ENCODE measurements at regions not wholly inside any gene's neighbourhood (a gene's known extent, or its start where the extent isn't known, plus 50 kb on each side); places are given as distances from the start of the nearest gene placed in this dataset.

GRCh38 chr9:14560194-14560593, 133.0 kb downstream of the ZDHHC21 start:
- H3K4me1 Mint-ChIP-seq (ENCODE audit: low read depth), result no peaks in the 10 kb centered on the region
- H3K36me3 Mint-ChIP-seq (ENCODE audit: low read depth), result no peaks in the 10 kb centered on the region
- H3K27ac Mint-ChIP-seq, result no peak overlapping the region
- intact Hi-C loops (cut with micrococcal nuclease), result no loop called here
- H3K27me3 Mint-ChIP-seq, result no peaks in the 10 kb centered on the region
- H3K9me3 Mint-ChIP-seq, result peaks cover 24% of the 10 kb centered on the region
- H3K4me3 Mint-ChIP-seq, result no peak overlapping the region

- Mint-ChIP-seq H3K4me3 (no peak overlapping the region), H3K27ac (no peak overlapping the region), H3K27me3 (no peaks in the 10 kb centered on the region), H3K36me3 (ENCODE audit: low read depth) (no peaks in the 10 kb centered on the region), H3K9me3 (peaks cover 18% of the 10 kb centered on the region), H3K4me1 (ENCODE audit: low read depth) (no peaks in the 10 kb centered on the region)
- intact Hi-C loops (cut with micrococcal nuclease), result no loop called here
Measured at GRCh38 chr9:14554886-14555285, 138.3 kb downstream of the ZDHHC21 start.

GRCh38 chr9:14547245-14548060, 145.8 kb downstream of the ZDHHC21 start:
- H3K36me3 Mint-ChIP-seq (ENCODE audit: low read depth), result no peaks in the 10 kb centered on the region
- H3K27ac Mint-ChIP-seq, result no peak overlapping the region
- H3K27me3 Mint-ChIP-seq, result no peaks in the 10 kb centered on the region
- no peaks in the 10 kb centered on the region for H3K4me1 Mint-ChIP-seq (ENCODE audit: low read depth)
- intact Hi-C loops (cut with micrococcal nuclease), result no loop called here
- no peaks in the 10 kb centered on the region for H3K9me3 Mint-ChIP-seq
- H3K4me3 Mint-ChIP-seq, result no peak overlapping the region

GRCh38 chr9:14546693-14547092, 146.5 kb downstream of the ZDHHC21 start:
- no peaks in the 10 kb centered on the region for H3K36me3 Mint-ChIP-seq (ENCODE audit: low read depth)
- no peaks in the 10 kb centered on the region for H3K9me3 Mint-ChIP-seq
- intact Hi-C loops (cut with micrococcal nuclease), result no loop called here
- no peaks in the 10 kb centered on the region for H3K27me3 Mint-ChIP-seq
- no peak overlapping the region for H3K27ac Mint-ChIP-seq
- no peaks in the 10 kb centered on the region for H3K4me1 Mint-ChIP-seq (ENCODE audit: low read depth)
- H3K4me3 Mint-ChIP-seq, result no peak overlapping the region

GRCh38 chr9:14542071-14542470, 151.2 kb downstream of the ZDHHC21 start:
- no peak overlapping the region for H3K27ac Mint-ChIP-seq
- intact Hi-C loops (cut with micrococcal nuclease), result no loop called here
- H3K27me3 Mint-ChIP-seq, result no peaks in the 10 kb centered on the region
- H3K4me3 Mint-ChIP-seq, result no peak overlapping the region
- no peaks in the 10 kb centered on the region for H3K4me1 Mint-ChIP-seq (ENCODE audit: low read depth)
- H3K9me3 Mint-ChIP-seq, result no peaks in the 10 kb centered on the region
- no peaks in the 10 kb centered on the region for H3K36me3 Mint-ChIP-seq (ENCODE audit: low read depth)

GRCh38 chr9:14538526-14538925, 154.7 kb downstream of the ZDHHC21 start:
- intact Hi-C loops (cut with micrococcal nuclease), result no loop called here
- no peak overlapping the region for H3K4me3 Mint-ChIP-seq
- H3K9me3 Mint-ChIP-seq, result no peaks in the 10 kb centered on the region
- no peaks in the 10 kb centered on the region for H3K36me3 Mint-ChIP-seq (ENCODE audit: low read depth)
- H3K4me1 Mint-ChIP-seq (ENCODE audit: low read depth), result no peaks in the 10 kb centered on the region
- no peak overlapping the region for H3K27ac Mint-ChIP-seq
- H3K27me3 Mint-ChIP-seq, result no peaks in the 10 kb centered on the region

GRCh38 chr9:14535161-14535955, 157.9 kb downstream of the ZDHHC21 start:
- Mint-ChIP-seq H3K27me3 (no peaks in the 10 kb centered on the region), H3K27ac (no peak overlapping the region), H3K4me1 (ENCODE audit: low read depth) (no peaks in the 10 kb centered on the region), H3K36me3 (ENCODE audit: low read depth) (no peaks in the 10 kb centered on the region), H3K4me3 (no peak overlapping the region), H3K9me3 (no peaks in the 10 kb centered on the region)
- intact Hi-C loops (cut with micrococcal nuclease), result no loop called here

GRCh38 chr9:14533867-14534640, 159.2 kb downstream of the ZDHHC21 start:
- H3K9me3 Mint-ChIP-seq, result no peaks in the 10 kb centered on the region
- no peak overlapping the region for H3K27ac Mint-ChIP-seq
- no peaks in the 10 kb centered on the region for H3K36me3 Mint-ChIP-seq (ENCODE audit: low read depth)
- H3K27me3 Mint-ChIP-seq, result no peaks in the 10 kb centered on the region
- H3K4me3 Mint-ChIP-seq, result no peak overlapping the region
- intact Hi-C loops (cut with micrococcal nuclease), result no loop called here
- H3K4me1 Mint-ChIP-seq (ENCODE audit: low read depth), result no peaks in the 10 kb centered on the region

GRCh38 chr9:14532456-14533115, 160.6 kb downstream of the ZDHHC21 start:
- no peaks in the 10 kb centered on the region for H3K9me3 Mint-ChIP-seq
- no peaks in the 10 kb centered on the region for H3K36me3 Mint-ChIP-seq (ENCODE audit: low read depth)
- intact Hi-C loops (cut with micrococcal nuclease), result no loop called here
- H3K4me1 Mint-ChIP-seq (ENCODE audit: low read depth), result no peaks in the 10 kb centered on the region
- H3K27ac Mint-ChIP-seq, result no peak overlapping the region
- no peak overlapping the region for H3K4me3 Mint-ChIP-seq
- H3K27me3 Mint-ChIP-seq, result no peaks in the 10 kb centered on the region

GRCh38 chr9:14531341-14532269, 161.6 kb downstream of the ZDHHC21 start:
- intact Hi-C loops (cut with micrococcal nuclease), result no loop called here
- no peak overlapping the region for H3K27ac Mint-ChIP-seq
- no peak overlapping the region for H3K4me3 Mint-ChIP-seq
- no peaks in the 10 kb centered on the region for H3K27me3 Mint-ChIP-seq
- no peaks in the 10 kb centered on the region for H3K9me3 Mint-ChIP-seq
- H3K36me3 Mint-ChIP-seq (ENCODE audit: low read depth), result no peaks in the 10 kb centered on the region
- H3K4me1 Mint-ChIP-seq (ENCODE audit: low read depth), result no peaks in the 10 kb centered on the region

GRCh38 chr9:14530841-14531240, 162.4 kb downstream of the ZDHHC21 start:
- H3K27ac Mint-ChIP-seq, result no peak overlapping the region
- H3K27me3 Mint-ChIP-seq, result no peaks in the 10 kb centered on the region
- intact Hi-C loops (cut with micrococcal nuclease), result no loop called here

GRCh38 chr9:14530366-14530765, 162.9 kb downstream of the ZDHHC21 start:
- intact Hi-C loops (cut with micrococcal nuclease), result no loop called here
- H3K4me3 Mint-ChIP-seq, result no peak overlapping the region
- H3K27me3 Mint-ChIP-seq, result no peaks in the 10 kb centered on the region
- no peaks in the 10 kb centered on the region for H3K36me3 Mint-ChIP-seq (ENCODE audit: low read depth)
- no peak overlapping the region for H3K27ac Mint-ChIP-seq
- no peaks in the 10 kb centered on the region for H3K9me3 Mint-ChIP-seq
- no peaks in the 10 kb centered on the region for H3K4me1 Mint-ChIP-seq (ENCODE audit: low read depth)

More at GRCh38 chr9:14530841-14531240, 162.4 kb downstream of the ZDHHC21 start:
- Mint-ChIP-seq H3K9me3 (no peaks in the 10 kb centered on the region), H3K4me3 (no peak overlapping the region), H3K4me1 (ENCODE audit: low read depth) (no peaks in the 10 kb centered on the region), H3K36me3 (ENCODE audit: low read depth) (no peaks in the 10 kb centered on the region)

- Mint-ChIP-seq H3K9me3 (no peaks in the 10 kb centered on the region), H3K27ac (no peak overlapping the region), H3K4me3 (no peak overlapping the region), H3K36me3 (ENCODE audit: low read depth) (no peaks in the 10 kb centered on the region), H3K27me3 (no peaks in the 10 kb centered on the region), H3K4me1 (ENCODE audit: low read depth) (no peaks in the 10 kb centered on the region)
- intact Hi-C loops (cut with micrococcal nuclease), result no loop called here
Measured at GRCh38 chr9:14529629-14530028, 163.6 kb downstream of the ZDHHC21 start.

Measured in dendritic cell treated with granulocyte-macrophage colony-stimulating factor and Interleukin-4, amounts not matched to agents 40 ng/mL and 50 ng/mL, for 4 days (primary cell).